GM23338 (cell line): ENCODE measurements at regions not wholly inside any gene's neighbourhood (a gene's known extent, or its start where the extent isn't known, plus 50 kb on each side); places are given as distances from the start of the nearest gene placed in this dataset.

Experiments used
- ATAC-seq: fragments of 200-7000 bp; cut with Tn5 transposase; 3 replicates; pipeline ENCODE4 v1.9.1; 2020
- DNase-seq: peaks from one replicate; pipeline ENCODE4 v3.0.0-alpha.2; 2015; ENCODE audit warnings: low spot score
- H2AFZ ChIP-seq: fragments of 200-600 bp; sonication (generic); 2 replicates; pipeline ENCODE4 v1.8.0; 2016; ENCODE audit warnings: antibody characterized with exemption, mild to moderate bottlenecking, moderate library complexity
- H3F3A ChIP-seq: fragments of 200-600 bp; sonication (generic); replicated peaks from 2 replicates; pipeline ENCODE4 v1.8.0; 2017; ENCODE audit warnings: antibody characterized with exemption, mixed run types, low read depth
- H3K27ac ChIP-seq: fragments of 200-600 bp; sonication (generic); 2 replicates; pipeline ENCODE4 v1.6.1; 2016; ENCODE audit warnings: low read depth
- H3K27me3 ChIP-seq: fragments of 200-600 bp; sonication (generic); 2 replicates; pipeline ENCODE4 v1.8.0; 2016; ENCODE audit warnings: mild to moderate bottlenecking, mixed run types, moderate library complexity; ENCODE audit not compliant: insufficient read depth
- H3K36me3 ChIP-seq: fragments of 200-600 bp; sonication (generic); 2 replicates; pipeline ENCODE4 v1.8.0; 2016; ENCODE audit warnings: mild to moderate bottlenecking; ENCODE audit not compliant: insufficient read depth
- H3K4me1 ChIP-seq: fragments of 200-600 bp; sonication (generic); 2 replicates; pipeline ENCODE4 v1.8.0; 2016; ENCODE audit warnings: mild to moderate bottlenecking, moderate library complexity; ENCODE audit not compliant: insufficient read depth
- H3K4me2 ChIP-seq: fragments of 200-600 bp; sonication (generic); 2 replicates; pipeline ENCODE4 v1.7.1; 2017; ENCODE audit warnings: mixed run types
- H3K4me3 ChIP-seq: fragments of 200-600 bp; sonication (generic); 2 replicates; pipeline ENCODE4 v1.6.1; 2016; ENCODE audit warnings: mixed run types
- H3K79me2 ChIP-seq: fragments of 200-600 bp; sonication (generic); replicated peaks from 2 replicates; pipeline ENCODE4 v1.8.0; 2017; ENCODE audit warnings: mild to moderate bottlenecking; ENCODE audit not compliant: insufficient read depth
- H3K9me2 ChIP-seq: fragments of 200-600 bp; sonication (generic); 2 replicates; pipeline ENCODE4 v1.8.0; 2017; ENCODE audit not compliant: insufficient read depth
- H4K20me1 ChIP-seq: fragments of 200-600 bp; sonication (generic); replicated peaks from 2 replicates; pipeline ENCODE4 v1.8.0; 2017; ENCODE audit warnings: mild to moderate bottlenecking; ENCODE audit not compliant: insufficient read depth
- H3K27ac Mint-ChIP-seq: 2 replicates; pipeline ENCODE4 v1.8.0; 2020; ENCODE audit warnings: inconsistent platforms, mild to moderate bottlenecking, moderate library complexity, mixed read lengths
- H3K27me3 Mint-ChIP-seq: 3 replicates; pipeline ENCODE4 v1.8.0; 2022; ENCODE audit warnings: low read depth, mild to moderate bottlenecking, moderate library complexity, mixed read lengths, inconsistent platforms; ENCODE audit not compliant: insufficient read depth, poor library complexity
- H3K36me3 Mint-ChIP-seq: 3 replicates; pipeline ENCODE4 v1.8.0; 2021; ENCODE audit warnings: low read depth, mild to moderate bottlenecking, inconsistent platforms, moderate library complexity, mixed read lengths
- H3K4me1 Mint-ChIP-seq: 3 replicates; pipeline ENCODE4 v1.8.0; 2020; ENCODE audit warnings: mild to moderate bottlenecking, inconsistent platforms, mixed read lengths
- H3K4me3 Mint-ChIP-seq: 3 replicates; pipeline ENCODE4 v1.8.0; 2021; ENCODE audit warnings: moderate library complexity, mild to moderate bottlenecking, inconsistent platforms, mixed read lengths
- H3K9me3 Mint-ChIP-seq: 3 replicates; pipeline ENCODE4 v1.8.0; 2020; ENCODE audit warnings: moderate library complexity, mild to moderate bottlenecking, inconsistent platforms, mixed read lengths
- CREB1 ChIP-seq: fragments of 250-450 bp; sonication (Bioruptor Pico); IDR thresholded peaks from 2 replicates; pipeline ENCODE4 v1.5.0; 2020; ENCODE audit warnings: low read depth, mild to moderate bottlenecking, moderate library complexity
- CTCF ChIP-seq, 2 experiments: fragments of 200-600 bp in 1 of 2; sonication (generic) in 1 of 2; conservative IDR thresholded peaks; 2 replicates each; pipeline versions ENCODE4 v1.5.1 to v1.6.1; 2016 to 2017; ENCODE audit warnings: antibody characterized with exemption in 2 of 2, low read depth in 2 of 2, mild to moderate bottlenecking in 2 of 2, moderate library complexity in 1 of 2
- EZH2 ChIP-seq: fragments of 200-600 bp; sonication (generic); IDR thresholded peaks from one replicate; pipeline ENCODE4 v1.8.0; 2017; ENCODE audit warnings: antibody characterized with exemption, mild to moderate bottlenecking, low read depth; ENCODE audit not compliant: unreplicated experiment
- EZH2phosphoT487 ChIP-seq: fragments of 200-600 bp; sonication (generic); IDR thresholded peaks from one replicate; pipeline ENCODE4 v1.8.1; 2018; ENCODE audit warnings: antibody characterized with exemption; ENCODE audit not compliant: unreplicated experiment
- JUNB ChIP-seq: IDR thresholded peaks from one replicate; pipeline ENCODE4 v1.6.1; 2016; ENCODE audit warnings: antibody characterized with exemption; ENCODE audit not compliant: unreplicated experiment
- NANOG ChIP-seq: IDR thresholded peaks from 2 replicates; pipeline ENCODE4 v1.6.1; 2016; ENCODE audit warnings: antibody characterized with exemption, borderline replicate concordance
- POLR2AphosphoS5 ChIP-seq: IDR thresholded peaks from 2 replicates; pipeline ENCODE4 v1.6.1; 2016; ENCODE audit warnings: antibody characterized with exemption, low read depth
- REST ChIP-seq: IDR thresholded peaks from one replicate; pipeline ENCODE4 v1.6.1; 2018; ENCODE audit warnings: antibody characterized with exemption; ENCODE audit not compliant: unreplicated experiment
- STAT1 ChIP-seq: IDR thresholded peaks from one replicate; pipeline ENCODE4 v1.6.1; 2016; ENCODE audit warnings: antibody characterized with exemption; ENCODE audit not compliant: unreplicated experiment
- ZNF114 ChIP-seq: fragments of 250-450 bp; sonication (Bioruptor Pico); IDR thresholded peaks from 2 replicates; pipeline ENCODE4 v1.5.0; 2020; ENCODE audit warnings: mild to moderate bottlenecking, moderate library complexity
- ZNF331 ChIP-seq: fragments of 250-450 bp; sonication (Bioruptor Pico); IDR thresholded peaks from 2 replicates; pipeline ENCODE4 v1.5.0; 2020; ENCODE audit warnings: low read depth, mild to moderate bottlenecking, moderate library complexity
- ZNF462 ChIP-seq: fragments of 250-450 bp; sonication (Bioruptor Pico); IDR thresholded peaks from 2 replicates; pipeline ENCODE4 v1.5.0; 2020; ENCODE audit warnings: mild to moderate bottlenecking, moderate library complexity
- TF ChIP-seq, protein P1 (sequence below): IDR thresholded peaks from 2 replicates; pipeline ENCODE4 v1.6.1; 2016; ENCODE audit warnings: antibody characterized with exemption

GRCh38 chr2:121961761-121962160 is 206.3 kb downstream of the TSN start:
- Histone ChIP-seq H4K20me1 (no peaks in the 10 kb centered on the region), H3K4me3 (no peak overlapping the region), H3K79me2 (no peaks in the 10 kb centered on the region), H3K36me3 (no peaks in the 10 kb centered on the region), H3F3A (no peaks in the 10 kb centered on the region), H3K9me2 (0 out of 2 replicates have a peak, but pooled peaks cover 2% of the 10 kb centered on the region), H3K4me2 (no peak overlapping the region), H3K27me3 (no peaks in the 10 kb centered on the region), H3K4me1 (no peaks in the 10 kb centered on the region), H3K27ac (no peak overlapping the region), H2AFZ (no peak overlapping the region)
- Mint-ChIP-seq H3K4me3 (no peak overlapping the region), H3K36me3 (no peaks in the 10 kb centered on the region), H3K27ac (no peak overlapping the region), H3K4me1 (no peaks in the 10 kb centered on the region), H3K9me3 (no peaks in the 10 kb centered on the region), H3K27me3 (no peaks in the 10 kb centered on the region)
- DNase-seq = no peak
- TF ChIP-seq NANOG = no peak
- no peak for TF ChIP-seq ZNF331
- TF ChIP-seq EZH2 = no peak
- TF ChIP-seq REST = no peak
- no peak for TF ChIP-seq CREB1 (CRISPR knock-in tag)
- no peak for TF ChIP-seq EZH2phosphoT487
- TF ChIP-seq STAT1 = no peak
- no peak for TF ChIP-seq POLR2AphosphoS5
- no peak for TF ChIP-seq ZNF462 (CRISPR knock-in tag)
- TF ChIP-seq JUNB = no peak
- TF ChIP-seq CTCF (conservative IDR thresholded peaks at IDR 0.05; ENCODE audit: low read depth in 2 of 2) = no peak
- TF ChIP-seq ZNF114 (CRISPR knock-in tag) = no peak
- TF ChIP-seq, protein P1, sequence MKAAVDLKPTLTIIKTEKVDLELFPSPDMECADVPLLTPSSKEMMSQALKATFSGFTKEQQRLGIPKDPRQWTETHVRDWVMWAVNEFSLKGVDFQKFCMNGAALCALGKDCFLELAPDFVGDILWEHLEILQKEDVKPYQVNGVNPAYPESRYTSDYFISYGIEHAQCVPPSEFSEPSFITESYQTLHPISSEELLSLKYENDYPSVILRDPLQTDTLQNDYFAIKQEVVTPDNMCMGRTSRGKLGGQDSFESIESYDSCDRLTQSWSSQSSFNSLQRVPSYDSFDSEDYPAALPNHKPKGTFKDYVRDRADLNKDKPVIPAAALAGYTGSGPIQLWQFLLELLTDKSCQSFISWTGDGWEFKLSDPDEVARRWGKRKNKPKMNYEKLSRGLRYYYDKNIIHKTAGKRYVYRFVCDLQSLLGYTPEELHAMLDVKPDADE = no peak
- ATAC-seq = no peak
